ENCODE measurements at regions not wholly inside any gene's neighbourhood (a gene's known extent, or its start where the extent isn't known, plus 50 kb on each side); places are given as distances from the start of the nearest gene placed in this dataset.

DNA sequence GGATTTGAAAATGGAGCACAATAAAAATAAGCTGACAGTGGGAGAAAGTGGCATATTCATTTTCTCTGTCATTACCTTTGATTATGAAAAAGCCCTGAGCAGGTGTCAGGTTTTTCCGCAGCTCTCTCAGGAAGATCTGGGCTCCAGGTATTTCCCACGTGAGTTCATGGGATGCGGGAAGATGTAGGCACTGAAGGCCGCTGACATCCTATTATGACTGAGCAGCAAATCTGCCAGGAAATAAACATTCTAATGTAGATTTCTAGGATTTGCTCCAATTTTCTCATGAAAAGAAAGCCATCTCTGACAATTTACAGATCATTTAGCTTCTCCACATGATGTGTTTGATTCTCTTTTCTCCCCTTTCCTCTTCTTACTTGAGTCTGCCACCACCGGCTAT, 160.7 kb downstream of the KIT start:
- no peak for DNase-seq (ENCODE audit: extremely low read depth, low read depth)
- TF ChIP-seq CTCF (IDR thresholded peaks at IDR 0.05; ENCODE audit: low read depth, low read length): no peak

DNA sequence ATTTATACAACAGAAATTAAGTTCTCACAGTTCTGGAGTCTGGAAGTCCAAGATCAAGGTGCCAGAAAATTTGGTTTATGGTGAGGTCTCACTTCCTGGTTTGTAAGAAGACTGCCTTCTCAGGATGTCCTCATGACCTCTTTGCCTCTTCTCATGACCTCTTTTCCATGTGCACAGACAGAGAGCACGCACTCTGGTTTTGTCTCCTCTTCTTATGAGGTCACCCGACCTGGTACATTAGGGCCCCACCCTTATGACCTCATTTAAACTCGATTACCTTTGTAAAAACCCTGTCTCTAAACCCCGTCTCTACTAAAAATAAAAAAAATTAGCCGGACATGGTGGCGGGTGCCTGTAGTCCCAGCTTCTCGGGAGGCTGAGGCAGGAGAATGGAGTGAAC, 155.9 kb downstream of the KIT start:
- DNase-seq (ENCODE audit: extremely low read depth, low read depth): no peak
- no peak for TF ChIP-seq CTCF (IDR thresholded peaks at IDR 0.05; ENCODE audit: low read depth, low read length)

DNA sequence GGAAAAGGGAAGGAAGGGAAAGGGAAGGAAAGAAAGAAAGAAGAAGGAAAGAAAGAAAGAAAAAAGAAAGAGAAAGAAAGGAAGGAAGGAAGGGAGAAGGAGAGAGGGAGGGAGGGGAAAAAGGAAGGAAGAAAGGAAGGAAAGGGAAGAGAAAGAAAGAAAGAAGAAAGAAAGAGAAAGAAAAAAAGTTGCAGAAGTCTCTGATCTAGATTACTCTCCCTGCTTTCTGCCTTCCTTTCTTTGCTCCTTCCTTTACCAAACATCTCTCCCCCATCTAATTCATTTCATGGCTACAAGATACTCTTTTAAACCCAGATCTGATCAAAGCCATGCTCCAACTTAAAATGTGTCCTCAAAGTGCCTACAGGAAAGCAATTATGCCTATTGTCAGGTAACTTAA, 148.6 kb downstream of the KIT start:
- no peak for DNase-seq (ENCODE audit: extremely low read depth, low read depth)
- TF ChIP-seq CTCF (IDR thresholded peaks at IDR 0.05; ENCODE audit: low read depth, low read length): no peak

DNA sequence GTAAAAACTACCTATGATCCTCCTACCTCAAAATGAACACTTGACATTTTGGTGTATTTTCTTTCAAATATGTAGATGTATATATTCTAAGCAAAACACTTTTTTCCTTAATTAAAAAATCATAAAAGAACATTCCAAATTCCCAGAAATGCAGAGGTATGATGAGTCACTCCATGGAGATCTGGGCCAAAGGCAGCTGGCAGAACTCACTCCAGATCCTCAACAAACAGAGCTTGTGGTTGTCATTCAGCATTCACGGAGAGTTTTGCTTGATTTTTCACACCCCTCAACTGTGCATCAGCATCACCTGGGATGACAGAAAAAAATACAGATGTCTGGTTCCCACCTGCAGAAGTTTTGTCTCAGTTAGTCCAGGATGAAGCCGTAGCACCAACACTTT, 144.6 kb downstream of the KIT start:
- TF ChIP-seq CTCF (IDR thresholded peaks at IDR 0.05; ENCODE audit: low read depth, low read length): no peak
- no peak for DNase-seq (ENCODE audit: extremely low read depth, low read depth)

GRCh38 chr4:54800831-54801530, 143.2 kb downstream of the KIT start:
- no peak for DNase-seq (ENCODE audit: extremely low read depth, low read depth)
- no peak for TF ChIP-seq CTCF (IDR thresholded peaks at IDR 0.05; ENCODE audit: low read depth, low read length)

- DNase-seq (ENCODE audit: extremely low read depth, low read depth): no peak
- TF ChIP-seq CTCF (IDR thresholded peaks at IDR 0.05; ENCODE audit: low read depth, low read length): no peak
Measured at GRCh38 chr4:54794579-54794978, 136.8 kb downstream of the KIT start.

GRCh38 chr4:54793856-54794422, 136.2 kb downstream of the KIT start:
- TF ChIP-seq CTCF (IDR thresholded peaks at IDR 0.05; ENCODE audit: low read depth, low read length): no peak
- no peak for DNase-seq (ENCODE audit: extremely low read depth, low read depth)
